IMR-90 (cell line): ENCODE measurements at regions not wholly inside any gene's neighbourhood (a gene's known extent, or its start where the extent isn't known, plus 50 kb on each side); places are given as distances from the start of the nearest gene placed in this dataset.
"Not testable (repeated sequence)": the region's sequence is repeated elsewhere in the genome, so short reads cannot be mapped to it uniquely, and the experiment has no call there.

ENCODE experiments used
- ATAC-seq: fragments of 200-7000 bp; cut with Tn5 transposase; 2 replicates; pipeline ENCODE4 v1.9.1; 2020; ENCODE audit warnings: low read depth, mild to moderate bottlenecking, moderate library complexity
- BruUV-seq: library from RNA; stranded (reverse); fragments of 400-500 nt; replicated peaks from 2 replicates; lab custom pipeline; 2021; lab: Mats Ljungman, UMichigan
- CTCF ChIA-PET: fragments of 300-600 bp; formaldehyde crosslinking; extraction: SDS; loops from one replicate; lab custom pipeline; 2021; ENCODE audit warnings: antibody characterized with exemption; lab: Yijun Ruan, JAX
- POLR2A ChIA-PET: fragments of 300-600 bp; sonication (Branson Sonifier 250); formaldehyde crosslinking; loops from one replicate; lab custom pipeline; 2022; ENCODE audit warnings: antibody characterized with exemption; ENCODE audit not compliant: unreplicated experiment; lab: Charles Lee
- DNase-seq: peaks from one replicate; pipeline ENCODE4 v3.0.0; 2013
- H2AFZ ChIP-seq: replicated peaks from 2 replicates; pipeline ENCODE3; 2013; ENCODE audit warnings: low read length, mild to moderate bottlenecking; ENCODE audit not compliant: poor library complexity
- H2AK5ac ChIP-seq: 2 replicates; pipeline ENCODE4 v1.6.1; 2013; ENCODE audit warnings: low read depth, low read length, inconsistent platforms
- H2AK9ac ChIP-seq: replicated peaks from 2 replicates; pipeline ENCODE3; 2013; ENCODE audit warnings: mild to moderate bottlenecking, low read depth, low read length, moderate library complexity; ENCODE audit not compliant: poor library complexity
- H2BK120ac ChIP-seq: 2 replicates; pipeline ENCODE4 v1.6.1; 2013; ENCODE audit warnings: low read depth, low read length, inconsistent platforms
- H2BK15ac ChIP-seq: 3 replicates; pipeline ENCODE4 v1.6.1; 2013; ENCODE audit warnings: low read depth, low read length, inconsistent platforms
- H2BK20ac ChIP-seq: 2 replicates; pipeline ENCODE4 v1.6.1; 2013; ENCODE audit warnings: low read depth, mild to moderate bottlenecking, inconsistent platforms, low read length, moderate library complexity
- H2BK5ac ChIP-seq: 2 replicates; pipeline ENCODE4 v1.6.1; 2013; ENCODE audit warnings: mild to moderate bottlenecking, low read depth, low read length, inconsistent platforms; ENCODE audit not compliant: poor library complexity, severe bottlenecking
- H3K14ac ChIP-seq: replicated peaks from 2 replicates; pipeline ENCODE4 v1.6.1; 2013; ENCODE audit warnings: low read depth, low read length, inconsistent platforms
- H3K18ac ChIP-seq: 2 replicates; pipeline ENCODE4 v1.6.1; 2013; ENCODE audit warnings: low read depth, low read length, control low read depth
- H3K23ac ChIP-seq: 2 replicates; pipeline ENCODE4 v1.6.1; 2013; ENCODE audit warnings: low read depth, low read length, inconsistent platforms
- H3K27ac ChIP-seq: 2 replicates; pipeline ENCODE4 v1.5.1; 2013; ENCODE audit warnings: mild to moderate bottlenecking, control low read depth, low read length; ENCODE audit not compliant: insufficient read depth
- H3K27me3 ChIP-seq: 2 replicates; pipeline ENCODE4 v1.6.1; 2013; ENCODE audit warnings: low read length; ENCODE audit not compliant: control insufficient read depth, insufficient read depth
- H3K36me3 ChIP-seq: 2 replicates; pipeline ENCODE4 v1.6.1; 2013; ENCODE audit warnings: low read length, mixed read lengths; ENCODE audit not compliant: control insufficient read depth, insufficient read depth
- H3K4ac ChIP-seq: 2 replicates; pipeline ENCODE4 v1.6.1; 2013; ENCODE audit warnings: low read depth, low read length, inconsistent platforms
- H3K4me1 ChIP-seq: 2 replicates; pipeline ENCODE4 v1.6.1; 2013; ENCODE audit warnings: low read length, mixed read lengths; ENCODE audit not compliant: control insufficient read depth, insufficient read depth
- H3K4me2 ChIP-seq: 2 replicates; pipeline ENCODE4 v1.6.1; 2013; ENCODE audit warnings: low read depth, mild to moderate bottlenecking, control low read depth, low read length, moderate library complexity
- H3K4me3 ChIP-seq: 2 replicates; pipeline ENCODE4 v1.5.1; 2013; ENCODE audit warnings: low read depth, mild to moderate bottlenecking, control low read depth, low read length, moderate library complexity; ENCODE audit not compliant: insufficient read depth
- H3K56ac ChIP-seq: 2 replicates; pipeline ENCODE4 v1.6.1; 2013; ENCODE audit warnings: low read length, inconsistent platforms; ENCODE audit not compliant: insufficient read depth; ENCODE audit errors: extremely low read depth
- H3K79me1 ChIP-seq, 2 experiments: 2 replicates each; pipeline ENCODE4 v1.6.1; 2013; ENCODE audit warnings: low read length in 2 of 2, inconsistent platforms in 1 of 2, low read depth in 1 of 2
- H3K9ac ChIP-seq: 2 replicates; pipeline ENCODE4 v1.6.1; 2013; ENCODE audit warnings: low read depth, low read length, control low read depth
- H3K9me1 ChIP-seq: 2 replicates; pipeline ENCODE4 v1.6.1; 2013; ENCODE audit warnings: low read length, inconsistent platforms; ENCODE audit not compliant: insufficient read depth
- H3K9me3 ChIP-seq: 2 replicates; pipeline ENCODE4 v1.6.1; 2013; ENCODE audit warnings: low read length; ENCODE audit not compliant: control insufficient read depth, insufficient read depth
- H4K20me1 ChIP-seq: 2 replicates; pipeline ENCODE4 v1.6.1; 2013; ENCODE audit warnings: low read length, inconsistent platforms; ENCODE audit not compliant: insufficient read depth
- H4K5ac ChIP-seq: 2 replicates; pipeline ENCODE4 v1.6.1; 2013; ENCODE audit warnings: mild to moderate bottlenecking, low read depth, low read length, control low read depth
- H4K8ac ChIP-seq, 2 experiments: 2 replicates each; pipeline ENCODE4 v1.6.1; 2013; ENCODE audit warnings: low read depth in 2 of 2, low read length in 2 of 2, control low read depth in 1 of 2, inconsistent platforms in 1 of 2
- H4K91ac ChIP-seq: 2 replicates; pipeline ENCODE4 v1.6.1; 2013; ENCODE audit warnings: low read depth, low read length, inconsistent platforms; ENCODE audit not compliant: insufficient read depth
- CTCF ChIP-seq: conservative IDR thresholded peaks from 2 replicates; pipeline ENCODE4 v1.5.1; 2012; ENCODE audit warnings: mild to moderate bottlenecking, low read depth, low read length, improper control_type of control experiment
- FOS ChIP-seq: fragments of 150-350 bp; IDR thresholded peaks from 2 replicates; pipeline ENCODE4 v1.6.1; 2016; ENCODE audit warnings: low read depth, low read length
- MXI1 ChIP-seq: IDR thresholded peaks from 2 replicates; pipeline ENCODE4 v1.6.1; 2012; ENCODE audit warnings: low read depth, mild to moderate bottlenecking, low read length, moderate library complexity, borderline replicate concordance
- RCOR1 ChIP-seq: IDR thresholded peaks from 2 replicates; pipeline ENCODE4 v1.6.1; 2012; ENCODE audit warnings: mild to moderate bottlenecking, low read length, improper control_type of control experiment; ENCODE audit not compliant: insufficient replicate concordance
- WGBS, 2 experiments: methylation state at CpG; one replicate each; pipeline versions ENCODE4 v1.1.5 to v1.1.7; 2013; ENCODE audit warnings: missing lambda C conversion rate in 2 of 2; ENCODE audit not compliant: insufficient read length in 1 of 2; ENCODE audit errors: extremely low coverage in 2 of 2; 5-methylcytosine and 5-hydroxymethylcytosine counted together
- dilution Hi-C: fragments of 300-500 bp; cut with HindIII; formaldehyde crosslinking; loops from one replicate; pipeline ENCODE4 v1.14.3; 2018; ENCODE audit warnings: low sequenced_read_pairs; ENCODE audit not compliant: unreplicated experiment
- in situ Hi-C: fragments of 300-500 bp; cut with MboI; formaldehyde crosslinking; loops from 3 replicates; pipeline ENCODE4 v1.14.3; 2019; ENCODE audit warnings: low sequenced_read_pairs, inconsistent platforms, mixed read lengths
- intact Hi-C: fragments of 100-400 bp; cut with micrococcal nuclease; formaldehyde crosslinking; loops from 2 replicates; pipeline ENCODE4 v1.10.0; 2022

GRCh38 chr13:40356011-40356410 lies 310.4 kb downstream of the FOXO1 start:
- no peak overlapping the region for H4K5ac ChIP-seq
- no peaks in the 10 kb centered on the region for H3K9me1 ChIP-seq
- no peak for TF ChIP-seq MXI1
- no peak for TF ChIP-seq RCOR1
- TF ChIP-seq CTCF: no peak
- no peak for TF ChIP-seq FOS
- H3K79me1 ChIP-seq: no peaks in the 10 kb centered on the region
- POLR2A ChIA-PET: no interaction called here
- H4K20me1 ChIP-seq: no peaks in the 10 kb centered on the region
- no peak overlapping the region for H4K91ac ChIP-seq
- ATAC-seq (no peak), DNase-seq (no peak)
- intact Hi-C loops (no loop called here), in situ Hi-C loops (no loop called here), dilution Hi-C loops (no loop called here)
- H3K56ac ChIP-seq: no peak overlapping the region; the same call in 1 of the 2 replicates
- H3K4me1 ChIP-seq: no peaks in the 10 kb centered on the region
- H2AK9ac ChIP-seq: no peak overlapping the region
- H3K9ac ChIP-seq: no peak overlapping the region
- H2AK5ac ChIP-seq: no peak overlapping the region
- no peaks in the 10 kb centered on the region; the same call in 1 of the 2 replicates for H3K27me3 ChIP-seq
- H3K4ac ChIP-seq: no peak overlapping the region
- H3K4me3 ChIP-seq: no peak overlapping the region
- no peak overlapping the region for H2BK15ac ChIP-seq
- BruUV-seq: no TSS peak
- no peak overlapping the region for H3K4me2 ChIP-seq
- WGBS, 2 experiments: 90% methylated on average over 4 of the region's 6 CpGs; no CpG with 5 or more reads in 1 of the 2 experiments
- H2AFZ ChIP-seq: no peak overlapping the region
- CTCF ChIA-PET: no interaction called here
- no peak overlapping the region for H4K8ac ChIP-seq
- H3K23ac ChIP-seq: no peak overlapping the region
- H2BK120ac ChIP-seq: no peak overlapping the region
- no peak overlapping the region for H3K14ac ChIP-seq
- no peak overlapping the region for H2BK20ac ChIP-seq
- no peak overlapping the region for H3K27ac ChIP-seq
- H3K9me3 ChIP-seq: no peaks in the 10 kb centered on the region
- no peak overlapping the region for H3K18ac ChIP-seq
- H2BK5ac ChIP-seq: no peak overlapping the region
- H3K36me3 ChIP-seq: no peaks in the 10 kb centered on the region

GRCh38 chr13:40356458-40356857 lies 310.0 kb downstream of the FOXO1 start:
- H3K9me1 ChIP-seq, DNase-seq, intact Hi-C loops, H3K14ac ChIP-seq, ATAC-seq, H3K36me3 ChIP-seq, H3K4me2 ChIP-seq, H4K8ac ChIP-seq, H2BK120ac ChIP-seq, H3K56ac ChIP-seq, H3K18ac ChIP-seq, H4K20me1 ChIP-seq, CTCF ChIA-PET, H4K5ac ChIP-seq, H3K9ac ChIP-seq, dilution Hi-C loops, POLR2A ChIA-PET, H3K23ac ChIP-seq, H2AK9ac ChIP-seq, H3K9me3 ChIP-seq, H3K4me1 ChIP-seq, H2AFZ ChIP-seq, H2BK20ac ChIP-seq, H2BK5ac ChIP-seq, H3K4me3 ChIP-seq, H3K27me3 ChIP-seq, in situ Hi-C loops, H3K4ac ChIP-seq, H3K27ac ChIP-seq, H4K91ac ChIP-seq, H2BK15ac ChIP-seq, H2AK5ac ChIP-seq, BruUV-seq, H3K79me1 ChIP-seq: not testable (repeated sequence)
- 27% methylated on average over 6 of the region's 22 CpGs; no CpG with 5 or more reads in 1 of the 2 experiments for WGBS, 2 experiments
